Stimulated activated CD8-positive, alpha-beta memory T cell treated with anti-CD3 and anti-CD28 coated beads, Interleukin-12 subunit alpha, Interleukin-12 subunit beta, amount 100 ng/mL, for 4 hours (primary cell): ENCODE measurements at regions not wholly inside any gene's neighbourhood (a gene's known extent, or its start where the extent isn't known, plus 50 kb on each side); places are given as distances from the start of the nearest gene placed in this dataset.

Experiments
- DNase-seq: peaks from one replicate; pipeline ENCODE4 v3.0.0-alpha.2; 2020; ENCODE audit warnings: low read depth

DNA sequence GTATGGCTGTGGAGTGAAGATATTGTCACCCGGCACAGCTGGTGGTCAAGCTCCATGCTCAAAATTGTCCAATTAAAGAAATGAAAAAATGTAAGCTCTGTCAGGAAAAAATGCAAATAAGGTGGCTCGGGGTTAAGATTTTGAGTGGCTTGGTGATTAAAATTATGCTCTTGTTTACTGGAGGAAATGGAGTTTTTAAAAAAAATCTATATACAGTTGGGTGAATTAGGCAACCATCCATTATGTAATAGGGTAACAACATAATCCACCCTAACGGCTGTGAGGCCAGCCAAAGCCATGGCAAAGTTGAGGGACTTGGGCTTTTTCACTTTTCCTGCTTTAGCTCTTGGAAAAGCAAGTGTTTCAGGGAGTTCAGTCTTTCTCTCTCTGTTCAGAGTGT, 260.8 kb upstream of the HABP2 start:
- no peak for DNase-seq

DNA sequence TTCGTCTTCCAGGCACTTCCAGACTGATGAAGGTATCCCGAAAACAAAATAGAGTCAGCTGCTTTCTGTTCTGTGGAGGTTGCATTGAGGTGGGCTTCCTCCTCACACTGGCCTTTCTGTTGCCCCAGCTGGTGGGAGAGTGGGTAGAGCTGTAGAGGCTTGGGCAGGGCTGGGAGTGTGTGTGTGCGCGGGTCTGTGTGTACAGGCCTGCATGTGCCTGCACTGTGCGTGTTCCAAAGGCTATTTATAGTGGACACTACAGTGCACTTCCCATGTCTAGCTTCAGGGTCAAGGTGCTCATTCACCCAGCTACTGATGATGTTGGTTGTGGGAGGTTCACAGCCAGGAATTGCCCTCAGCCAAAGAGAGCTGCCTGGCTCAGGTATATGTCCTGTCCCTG, 260.1 kb upstream of the HABP2 start:
- no peak for DNase-seq

DNA sequence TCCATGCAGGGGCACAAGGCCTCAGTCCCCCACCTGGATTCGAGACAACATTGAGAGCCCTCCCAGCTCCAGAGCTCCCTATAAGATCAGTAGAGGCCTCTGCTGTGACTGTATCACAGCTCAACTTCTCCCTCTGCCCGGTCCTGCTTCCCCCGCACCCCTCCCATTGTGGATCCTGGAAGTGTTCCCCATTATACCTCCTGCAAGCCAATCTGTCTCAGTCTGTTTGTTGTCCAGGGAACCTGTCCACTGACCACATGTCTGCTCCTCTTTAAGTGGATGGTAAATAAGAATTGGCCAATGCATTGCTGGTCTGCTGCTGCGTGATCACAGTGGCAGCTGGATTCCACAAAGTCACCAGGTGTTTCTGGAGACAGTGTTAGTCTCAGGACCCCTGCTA, 259.7 kb upstream of the HABP2 start:
- DNase-seq: no peak

DNA sequence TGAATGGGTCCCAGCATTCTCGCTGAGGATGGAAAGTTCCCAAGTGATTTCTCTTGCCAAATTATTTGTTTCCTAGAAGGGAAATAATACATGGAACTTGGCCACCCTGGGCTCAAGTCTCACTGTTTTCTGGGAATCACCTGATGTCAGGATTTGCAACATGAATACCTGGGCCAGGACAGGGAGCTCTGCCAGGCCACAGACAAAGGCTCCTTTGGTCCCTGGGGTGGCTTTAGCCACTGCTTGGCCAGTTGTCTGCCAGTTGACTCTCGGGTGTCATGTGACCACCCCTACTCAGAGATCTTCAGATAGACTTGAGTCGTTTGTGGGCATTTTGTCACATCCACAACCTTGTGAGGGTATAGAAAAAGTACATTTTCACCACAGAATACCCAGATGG, 258.0 kb upstream of the HABP2 start:
- DNase-seq: no peak

DNA sequence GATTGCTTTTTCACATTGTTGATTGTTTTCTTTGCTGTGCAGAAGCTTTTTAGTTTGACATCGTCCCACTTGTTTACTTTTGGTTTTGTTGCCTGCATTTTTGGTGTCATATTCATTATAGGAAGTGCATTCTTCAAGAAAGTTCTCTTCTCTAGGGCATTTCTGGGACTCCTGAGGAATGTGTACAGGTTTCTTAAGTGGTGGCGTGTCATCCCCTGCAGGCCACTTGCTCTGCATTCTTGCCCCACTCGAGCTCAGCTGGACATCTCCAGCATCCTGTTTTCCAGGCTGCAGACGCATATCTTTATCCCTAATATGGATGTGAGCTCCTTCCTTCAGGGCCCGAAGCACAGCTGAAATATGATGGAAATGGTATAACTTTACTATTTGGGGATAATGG, 255.6 kb upstream of the HABP2 start:
- DNase-seq: no peak

DNA sequence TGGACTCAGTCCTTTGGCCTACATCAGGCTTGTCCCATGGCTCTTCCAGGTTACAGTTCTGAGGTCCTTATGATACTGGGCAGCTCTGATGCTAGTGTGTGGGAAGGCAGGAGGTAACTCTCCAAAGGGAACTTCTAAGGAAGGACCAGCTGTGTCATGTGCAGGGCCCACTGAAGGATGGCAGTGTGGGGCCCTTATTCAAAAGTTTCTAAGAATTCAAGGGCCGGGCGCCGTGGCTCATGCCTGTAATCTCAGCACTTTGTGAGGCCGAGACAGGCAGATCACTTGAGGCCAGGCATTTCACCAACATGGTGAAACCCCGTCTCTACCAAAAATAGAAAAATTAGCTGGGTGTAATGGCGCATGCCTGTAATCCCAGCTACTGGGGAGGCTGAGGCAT, 254.2 kb upstream of the HABP2 start:
- DNase-seq: no peak

DNA sequence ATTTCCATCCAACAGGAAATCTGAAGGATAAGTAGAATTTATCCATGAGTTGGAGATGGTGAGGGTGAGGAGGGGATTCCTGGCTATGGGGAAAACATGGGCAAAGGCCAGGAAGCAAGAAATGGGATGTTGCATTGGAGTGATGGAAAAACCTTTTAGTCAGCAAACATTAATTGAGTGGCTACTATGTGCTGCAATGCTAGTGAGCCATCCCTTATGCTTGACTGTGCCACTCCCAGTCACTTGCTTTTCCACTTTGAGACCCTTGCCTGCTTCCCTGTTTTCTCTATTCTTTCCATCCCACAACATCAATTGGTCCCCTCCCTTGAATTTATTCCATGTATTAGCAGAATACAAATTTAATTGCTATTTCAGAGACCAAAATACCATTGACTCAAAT, 252.7 kb upstream of the HABP2 start:
- no peak for DNase-seq

DNA sequence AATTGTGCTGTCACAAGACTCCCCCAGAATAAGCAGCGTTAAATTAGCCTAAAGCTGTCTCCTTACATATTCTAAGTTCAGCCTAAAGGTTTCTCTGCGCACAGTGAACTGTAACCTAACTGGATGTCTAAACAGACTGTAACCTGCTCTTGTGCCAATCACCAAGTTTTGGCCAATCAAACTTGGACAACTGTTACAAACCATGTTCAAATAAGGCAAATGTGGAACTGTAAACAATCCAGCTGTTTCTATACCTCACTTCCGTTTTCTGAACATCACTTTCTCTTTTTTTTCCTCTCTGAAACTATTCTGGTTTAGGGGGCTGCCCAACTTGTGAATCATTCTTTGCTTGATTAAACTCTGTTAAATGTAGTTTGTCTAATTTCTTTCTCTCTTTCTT, 252.2 kb upstream of the HABP2 start:
- DNase-seq: no peak

DNA sequence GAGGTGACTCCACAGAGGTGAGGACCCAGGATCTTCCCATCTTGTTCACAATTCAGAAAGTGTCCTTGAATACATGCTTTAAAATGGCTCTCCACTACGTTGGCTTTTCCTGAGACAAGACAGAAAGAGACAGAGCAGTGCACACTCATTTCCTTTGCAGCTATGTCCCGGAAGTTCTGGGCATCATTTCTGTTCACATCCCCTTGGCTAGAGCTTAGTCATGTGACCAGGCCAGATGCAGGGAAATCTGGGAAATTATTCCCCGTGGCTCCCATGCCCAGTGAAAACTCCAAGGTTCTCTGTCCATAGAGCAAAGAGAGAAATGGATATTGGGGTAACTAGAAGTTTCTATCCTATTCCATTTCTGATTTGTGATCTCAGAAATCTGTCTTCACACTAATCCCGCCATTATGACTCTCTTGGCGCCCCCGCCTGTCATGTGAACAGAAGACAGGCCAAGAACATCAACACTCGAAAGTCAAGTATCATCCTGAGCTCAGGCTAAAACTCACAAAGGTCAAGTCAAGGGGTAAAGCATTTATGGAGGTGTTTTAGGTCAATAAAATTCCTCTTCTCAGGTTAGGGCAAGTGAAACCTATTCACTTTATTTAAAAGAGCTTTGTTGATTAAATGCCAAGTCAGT, 251.4 kb upstream of the HABP2 start:
- no peak for DNase-seq

DNA sequence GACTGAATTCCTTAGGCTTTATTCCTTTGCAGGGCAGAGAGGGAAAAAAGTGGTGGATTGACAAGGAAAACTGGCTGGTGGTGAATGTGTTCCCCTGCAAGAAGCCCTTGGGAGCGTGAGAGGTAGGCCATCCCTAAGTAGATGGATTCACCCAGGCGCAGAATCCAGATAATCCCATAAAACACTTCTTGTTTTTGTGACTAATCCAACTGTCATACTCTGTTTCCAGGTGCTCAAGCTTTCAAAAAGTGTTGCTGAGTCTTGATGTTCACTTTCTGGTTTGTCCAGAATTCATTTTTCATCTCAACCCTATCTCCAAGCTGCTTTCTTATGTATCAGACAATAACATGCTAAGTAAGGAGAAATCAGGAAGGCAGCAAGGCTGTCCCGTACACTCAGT, 250.8 kb upstream of the HABP2 start:
- no peak for DNase-seq

DNA sequence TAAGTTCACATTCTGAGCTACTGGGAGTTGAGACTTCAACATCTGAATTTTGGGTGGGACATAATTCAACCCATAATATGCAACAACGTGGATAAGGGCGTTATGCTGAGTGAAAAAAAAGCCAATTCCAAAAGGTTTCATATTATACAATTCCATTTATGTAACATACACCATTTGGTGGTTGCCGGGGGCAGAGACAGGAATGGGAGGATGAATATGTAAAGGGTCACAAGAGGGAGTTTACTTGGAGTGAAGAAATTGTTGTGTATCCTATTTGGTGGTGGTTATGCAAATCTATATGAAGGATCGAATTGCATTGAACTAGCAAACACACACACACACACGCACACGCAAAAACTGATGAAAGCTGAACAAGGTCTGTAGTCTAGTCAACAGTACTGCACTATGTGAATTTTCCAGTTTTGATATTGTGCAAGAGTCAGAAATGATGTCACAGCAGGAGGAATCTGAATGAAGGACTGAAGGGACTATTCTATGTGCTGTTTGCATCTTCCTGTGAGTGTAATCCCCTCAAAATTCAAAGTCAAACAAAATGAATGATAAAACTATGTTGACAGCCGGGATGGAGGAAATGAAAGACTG, 249.2 kb upstream of the HABP2 start:
- DNase-seq: no peak

DNA sequence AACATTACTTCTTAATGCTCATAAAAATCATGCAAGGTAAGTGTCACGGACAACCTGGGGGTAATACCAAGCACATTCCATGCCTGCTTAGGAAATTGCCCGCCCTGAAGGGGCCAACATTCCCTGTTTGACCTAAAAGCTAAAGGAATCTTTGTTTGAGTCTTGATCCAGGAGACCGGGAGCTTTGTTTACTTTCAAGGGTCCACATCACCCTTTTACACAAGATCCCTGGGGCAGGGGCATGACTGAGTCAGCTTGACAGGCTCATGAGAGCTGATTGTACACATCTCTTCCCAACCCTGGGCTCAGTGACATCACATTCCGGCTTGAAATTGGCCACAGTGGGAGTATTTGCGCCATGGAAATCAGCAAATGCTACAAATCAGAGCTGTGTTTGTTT, 248.1 kb upstream of the HABP2 start:
- DNase-seq: no peak

DNA sequence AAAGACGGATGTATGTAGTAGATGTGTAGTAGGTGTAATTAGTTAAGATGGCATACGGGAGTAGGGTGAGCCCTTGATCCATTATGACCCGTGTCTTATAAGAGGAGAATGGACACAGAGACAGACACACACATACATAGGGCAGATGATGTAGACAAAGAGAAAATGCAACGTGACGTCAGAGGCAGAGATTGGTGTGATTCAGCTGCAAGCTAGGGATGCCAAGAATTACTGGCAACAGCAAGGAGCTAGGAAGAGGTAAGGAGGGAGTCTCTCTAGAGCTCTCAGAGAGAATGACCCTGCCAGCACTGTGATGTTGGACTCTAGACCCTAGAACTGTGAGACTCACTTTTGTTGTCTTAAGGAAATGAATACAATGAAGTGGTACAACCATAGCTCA, 247.0 kb upstream of the HABP2 start:
- DNase-seq: no peak

DNA sequence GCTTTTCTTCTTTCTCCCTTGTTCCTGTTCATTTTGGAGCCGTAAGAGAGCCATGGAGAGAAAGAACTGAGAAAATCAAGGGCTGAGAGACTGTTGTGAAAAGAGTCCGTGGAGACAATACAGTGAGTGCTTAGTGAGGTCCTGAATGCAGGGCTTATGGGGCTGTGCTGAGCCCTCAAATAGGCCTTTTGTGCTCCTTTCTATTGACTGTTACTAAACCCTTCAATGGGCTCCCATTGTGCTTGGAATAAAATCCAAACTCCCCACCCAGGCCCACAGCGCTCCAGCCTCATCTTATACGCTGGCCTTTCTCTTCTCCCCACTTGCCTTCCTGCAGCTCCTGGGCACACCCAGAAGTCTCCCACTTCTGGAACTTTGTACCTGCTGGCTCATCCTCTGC, 243.1 kb upstream of the HABP2 start:
- DNase-seq: no peak

DNA sequence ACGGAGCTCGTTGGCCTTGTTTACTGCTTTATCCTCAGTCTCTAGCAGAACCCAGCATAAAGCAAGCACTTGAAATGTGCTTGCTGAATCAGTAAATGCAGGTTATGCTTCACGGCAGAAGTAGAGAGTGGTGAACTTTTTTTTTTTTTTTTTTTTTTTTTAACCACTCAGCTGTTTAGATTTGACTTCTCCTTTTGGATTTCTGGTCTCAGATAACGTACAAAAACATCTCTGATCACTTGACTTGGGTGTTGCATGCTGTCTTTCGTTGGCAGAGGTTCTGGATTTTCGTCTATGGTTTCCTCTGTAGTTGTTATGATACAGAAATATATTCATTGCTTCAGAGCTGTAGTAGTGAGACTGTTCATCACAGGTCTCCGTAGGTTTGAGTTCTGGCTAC, 242.5 kb upstream of the HABP2 start:
- DNase-seq: no peak

DNA sequence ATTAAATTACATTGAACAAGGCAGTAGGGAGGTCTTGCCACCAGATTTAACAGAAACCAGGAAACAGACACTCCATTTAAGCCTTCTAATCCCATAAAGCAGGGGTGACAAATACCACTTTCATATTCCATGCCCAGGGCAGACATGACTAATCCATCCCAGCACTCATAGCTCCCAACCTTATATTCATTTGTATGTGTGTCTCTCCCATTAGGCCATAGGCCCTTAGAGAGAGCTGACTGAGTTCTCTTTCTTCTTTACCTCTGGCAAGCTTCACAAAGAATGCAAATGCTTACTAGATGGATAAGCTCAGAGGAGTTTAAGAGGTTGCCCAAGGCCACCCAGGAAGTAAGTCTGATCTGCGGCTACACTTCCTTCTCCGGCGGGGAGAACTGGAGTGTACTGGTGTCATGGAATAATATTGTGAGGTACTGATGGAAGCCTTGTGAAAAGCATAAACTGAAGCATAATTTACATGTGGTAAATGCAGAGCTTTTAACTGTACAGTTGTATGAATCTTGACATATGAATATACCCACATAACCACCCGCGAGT, 239.7 kb upstream of the HABP2 start:
- no peak for DNase-seq

DNA sequence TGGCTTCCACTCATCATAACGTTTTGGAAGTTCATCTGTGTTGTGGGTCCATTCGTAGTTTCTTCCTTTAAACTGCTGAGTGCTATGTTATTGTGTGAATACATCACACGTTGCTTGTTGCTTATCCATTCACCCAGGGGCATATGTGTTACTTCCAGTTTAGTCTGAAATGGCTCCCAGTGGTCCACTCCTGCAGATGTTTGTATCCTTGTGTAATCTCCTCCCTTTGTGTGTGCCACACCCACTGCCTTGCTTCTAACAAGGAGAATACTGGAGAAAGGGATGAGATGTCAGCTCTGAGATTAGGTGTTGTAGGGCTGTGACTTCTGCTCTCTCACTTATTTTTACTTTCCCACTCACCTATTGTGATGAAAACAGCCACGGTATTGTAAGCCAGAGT, 239.1 kb upstream of the HABP2 start:
- DNase-seq: no peak

DNA sequence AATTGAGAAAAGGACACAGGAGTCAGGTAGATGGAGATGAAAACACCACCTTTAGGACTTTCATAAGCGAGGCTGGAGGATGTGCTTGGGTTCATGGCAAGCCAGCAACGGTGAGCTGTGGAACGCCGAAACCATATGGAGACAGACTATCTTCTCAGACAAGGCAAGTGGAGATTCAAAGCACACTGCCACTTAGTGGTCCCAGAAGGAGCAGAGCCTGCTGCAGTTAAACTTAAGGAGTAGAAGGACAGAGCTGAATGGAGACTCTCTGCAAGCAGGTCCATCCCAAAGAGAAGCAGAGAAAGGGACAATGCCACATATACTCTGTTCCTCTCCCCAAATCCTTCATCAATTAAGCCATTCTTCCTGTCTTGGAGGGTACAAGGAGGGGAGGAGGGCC, 236.3 kb upstream of the HABP2 start:
- DNase-seq: no peak

DNA sequence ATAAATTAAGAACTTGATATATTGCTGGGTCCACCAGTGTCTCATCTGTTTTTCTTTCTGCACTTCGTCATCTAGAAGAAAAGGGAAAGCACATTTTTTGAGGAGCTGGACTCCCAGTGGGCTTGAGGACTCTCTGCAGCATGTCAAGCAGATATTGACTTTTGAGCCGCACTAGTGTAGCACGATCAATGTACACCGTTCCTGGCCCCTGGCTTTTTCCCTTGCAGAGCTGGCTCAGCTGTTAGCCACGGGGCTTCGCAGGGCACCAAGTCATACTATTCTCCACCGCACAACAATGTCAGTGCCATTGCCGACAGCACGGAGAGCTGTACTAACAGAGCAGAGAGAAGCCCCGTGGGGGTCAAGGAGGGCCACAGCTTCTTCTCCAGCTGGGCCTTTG, 235.4 kb upstream of the HABP2 start:
- no peak for DNase-seq

DNA sequence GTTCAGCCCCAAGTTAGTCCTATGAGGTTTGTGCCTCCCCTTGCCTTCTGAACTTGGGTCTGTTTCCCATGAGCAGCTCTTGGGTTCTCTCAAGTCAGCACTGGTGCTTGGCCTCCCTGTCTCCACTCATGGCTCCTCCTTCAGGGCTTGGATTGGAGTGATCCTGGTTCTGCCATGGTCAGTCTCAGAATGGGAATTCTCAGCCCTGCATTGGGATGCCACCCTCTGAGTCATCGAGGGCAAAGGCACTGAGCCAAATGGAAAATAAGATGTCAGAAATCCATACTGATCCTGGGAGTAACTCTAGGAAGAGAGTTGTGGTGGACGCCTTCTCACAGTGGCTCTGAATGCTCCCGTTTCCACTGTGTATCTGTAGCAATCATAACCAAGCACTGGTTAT, 233.4 kb upstream of the HABP2 start:
- DNase-seq: no peak

DNA sequence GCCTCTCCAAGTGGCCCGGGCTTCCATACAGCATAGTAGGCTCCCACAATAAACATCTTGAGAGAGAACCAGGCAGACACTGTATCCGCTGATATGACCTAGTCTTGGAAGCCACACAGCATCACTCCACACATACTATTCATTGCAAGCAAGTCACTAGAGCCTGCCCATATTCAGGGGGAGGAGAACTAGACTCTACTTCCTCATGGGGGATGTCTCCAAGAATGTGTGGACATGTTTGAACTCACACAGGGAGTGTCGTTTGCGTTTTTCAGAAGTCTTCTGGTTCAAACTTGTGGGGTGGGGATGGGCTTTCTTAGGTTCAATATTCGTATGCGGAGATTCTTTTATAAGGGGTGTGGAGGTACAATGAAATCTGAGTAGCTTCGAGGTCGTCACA, 232.6 kb upstream of the HABP2 start:
- DNase-seq: no peak

DNA sequence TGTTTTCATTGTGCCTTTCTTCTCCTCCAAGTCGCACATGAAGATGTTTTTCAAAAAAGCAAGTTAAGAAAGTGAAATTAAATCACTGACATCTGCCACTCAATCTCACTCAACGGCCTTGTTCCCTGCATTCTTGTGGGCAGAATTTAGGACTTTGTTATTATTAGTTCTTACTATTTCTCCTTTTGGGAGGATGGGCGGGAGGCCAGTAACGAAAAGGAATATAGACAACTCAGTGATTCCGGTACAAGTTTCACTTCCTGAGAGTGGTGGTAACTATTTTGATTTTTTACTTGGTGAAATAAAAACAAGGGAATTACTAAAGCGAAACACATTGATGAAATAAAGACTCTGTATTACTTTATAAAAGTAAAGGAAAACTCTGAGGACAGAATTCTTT, 231.9 kb upstream of the HABP2 start:
- DNase-seq: no peak

DNA sequence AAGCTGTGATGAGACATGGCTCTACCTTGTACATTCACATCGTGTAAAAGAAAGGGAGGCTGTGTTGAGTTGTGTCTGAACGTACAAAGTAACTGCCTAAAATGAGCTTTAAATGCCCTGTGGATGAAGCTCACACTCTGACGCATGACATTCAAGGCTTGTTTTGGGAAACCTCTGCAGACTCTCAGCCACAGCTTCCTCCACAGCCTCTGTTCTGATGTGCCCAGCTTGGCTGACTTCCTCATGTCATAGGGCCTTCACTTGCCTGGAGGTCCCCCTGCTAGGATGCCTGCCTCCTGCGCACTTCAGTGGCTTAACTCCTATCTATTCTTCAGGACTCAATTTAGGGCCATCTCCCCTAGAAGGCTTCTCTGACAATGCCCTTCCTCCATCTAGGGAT, 230.0 kb upstream of the HABP2 start:
- DNase-seq: no peak

DNA sequence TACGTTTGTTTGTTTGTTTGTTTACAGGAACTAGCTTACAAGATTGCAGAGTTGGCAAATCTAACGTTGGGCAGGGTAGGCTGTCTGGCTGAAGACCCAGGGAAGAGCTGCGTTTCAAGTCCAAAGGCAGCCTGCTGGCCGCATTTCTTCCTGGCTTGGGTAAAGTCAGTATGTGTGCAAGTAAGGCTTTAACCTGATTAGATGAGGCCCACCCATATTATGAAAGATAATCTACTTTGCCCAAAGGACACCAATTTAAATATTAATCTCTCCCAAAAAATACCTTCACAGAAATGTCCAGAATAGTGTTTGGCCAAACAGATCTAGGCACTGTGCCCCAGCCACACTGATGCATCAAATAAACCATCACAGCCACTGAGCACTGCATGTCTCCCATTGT, 228.9 kb upstream of the HABP2 start:
- DNase-seq: no peak
